IPS-NIHi11 (cell line): ENCODE measurements at regions not wholly inside any gene's neighbourhood (a gene's known extent, or its start where the extent isn't known, plus 50 kb on each side); places are given as distances from the start of the nearest gene placed in this dataset.
A peak's percentile ranks its signal among the peaks of the same experiment; 100 is the strongest.

Source experiments
- DNase-seq: peaks from one replicate; pipeline ENCODE4 v3.0.0; 2012; ENCODE audit warnings: mixed read lengths, low spot score

GRCh38 chr5:173781432-173781815 is 106.7 kb upstream of the CPEB4 start:
- no peak for DNase-seq

DNA sequence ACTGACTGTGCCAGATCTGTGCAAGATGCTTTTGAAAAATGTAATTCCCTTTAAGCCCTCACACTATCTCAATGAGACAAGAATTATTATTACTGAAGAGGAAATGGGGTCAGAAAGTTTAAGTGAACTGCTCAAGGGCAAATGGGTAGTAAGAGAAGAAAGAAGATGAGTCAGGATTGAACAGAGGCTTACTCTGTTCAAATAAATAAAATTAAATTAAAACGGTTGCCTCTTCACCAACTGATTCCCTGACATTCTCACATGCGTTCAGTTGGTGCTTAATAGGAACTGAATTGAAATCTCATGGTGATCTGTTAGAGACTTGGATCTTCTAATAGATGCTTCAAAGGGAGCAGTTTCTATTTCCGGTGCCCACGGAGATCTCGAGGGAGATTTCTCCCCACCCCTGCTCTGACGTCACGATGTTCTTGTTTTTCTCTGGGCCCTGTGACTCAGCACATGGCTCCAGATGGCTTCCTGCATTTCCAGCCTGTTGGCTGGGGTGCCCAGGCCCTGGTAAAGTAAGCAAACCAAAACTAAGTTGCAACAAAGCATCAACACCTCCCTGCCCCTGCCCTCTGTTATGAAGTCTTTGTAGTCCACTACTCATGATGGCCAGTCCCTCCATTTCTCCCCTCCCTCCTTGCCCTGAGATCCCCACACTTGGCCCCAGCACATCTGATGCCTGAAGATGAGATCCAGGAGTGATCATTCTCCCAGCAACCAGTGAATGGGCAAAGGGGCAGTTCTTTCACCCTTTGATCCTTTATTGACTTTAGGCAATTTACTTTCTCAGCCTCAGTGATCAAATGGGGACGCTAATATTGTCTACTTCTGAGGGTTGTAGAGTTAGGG is 106.1 kb upstream of the CPEB4 start:
- DNase-seq: no peak

DNA sequence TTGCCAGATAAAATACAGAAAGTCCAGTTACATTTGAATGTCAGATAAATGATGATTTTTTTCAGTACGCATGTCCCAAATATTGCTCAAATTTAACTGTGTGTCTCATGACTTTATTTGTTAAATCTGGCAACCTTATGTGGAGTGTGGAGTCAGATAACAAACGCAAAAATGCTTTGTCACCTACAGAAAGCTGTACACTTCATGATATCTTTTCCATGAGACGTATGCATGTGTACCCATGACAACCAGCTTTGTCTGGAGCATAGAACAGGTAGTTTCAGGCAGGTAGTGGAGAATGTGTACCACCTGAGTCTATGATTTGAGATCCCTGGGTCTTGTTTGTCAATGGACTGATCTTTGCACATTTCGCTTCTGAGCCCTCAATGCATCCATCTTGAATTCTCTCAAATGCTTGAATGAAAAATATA is 105.5 kb upstream of the CPEB4 start:
- DNase-seq: no peak

- DNase-seq: no peak
Observed at GRCh38 chr5:173783371-173783770, 104.8 kb upstream of the CPEB4 start.

GRCh38 chr5:173785400-173785799 is 102.7 kb upstream of the CPEB4 start:
- DNase-seq: no peak

DNA sequence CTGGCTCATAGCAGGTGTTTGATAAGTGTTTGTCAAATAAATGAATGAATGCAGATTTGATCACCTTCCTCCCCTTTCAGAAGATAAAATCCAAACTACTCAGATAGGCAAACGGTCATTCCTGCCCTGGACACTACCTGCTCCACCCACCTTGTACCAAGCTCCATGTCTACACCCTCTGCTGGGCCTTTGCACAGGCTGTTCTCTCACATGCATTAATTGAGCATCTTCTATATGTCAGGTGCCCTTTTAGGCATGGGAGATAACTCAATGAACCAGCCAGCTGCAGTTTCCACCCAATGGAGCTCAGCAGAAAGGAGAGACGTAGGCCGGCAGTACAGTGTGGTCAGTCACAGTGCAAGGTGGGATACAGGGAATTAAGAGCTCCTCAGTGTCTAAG is 102.3 kb upstream of the CPEB4 start:
- DNase-seq: no peak

- peak; percentile 35 for DNase-seq
Observed at GRCh38 chr5:173786286-173787187, 101.6 kb upstream of the CPEB4 start.

GRCh38 chr5:173789031-173789920 is 98.9 kb upstream of the CPEB4 start:
- DNase-seq: no peak

DNA sequence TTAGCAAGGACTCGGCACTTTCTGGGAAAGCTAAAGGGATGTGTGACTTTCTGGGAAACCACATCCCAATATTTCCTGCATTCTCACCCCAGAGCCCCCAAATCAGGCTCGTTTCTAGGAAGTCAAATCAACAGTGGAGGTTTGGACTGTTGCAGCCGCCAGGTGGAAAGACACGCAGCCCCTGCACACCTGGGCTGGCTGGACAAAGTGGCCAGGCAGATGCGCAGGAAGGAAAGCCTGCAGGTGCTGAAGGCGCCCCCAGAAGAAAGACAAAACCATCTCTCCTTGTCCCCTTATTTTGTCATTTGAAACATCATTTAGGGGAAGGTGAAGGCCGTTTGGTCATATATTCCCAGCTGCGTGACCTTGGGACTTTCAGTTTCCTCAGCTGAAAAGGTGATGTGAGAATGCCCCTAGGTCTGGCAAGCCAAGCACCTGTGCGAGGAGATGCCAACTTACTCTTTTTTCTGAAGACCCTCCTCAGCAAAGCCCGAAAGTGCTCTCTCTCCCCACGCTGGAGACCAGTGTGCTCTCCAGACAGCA is 97.9 kb upstream of the CPEB4 start:
- no peak for DNase-seq

DNA sequence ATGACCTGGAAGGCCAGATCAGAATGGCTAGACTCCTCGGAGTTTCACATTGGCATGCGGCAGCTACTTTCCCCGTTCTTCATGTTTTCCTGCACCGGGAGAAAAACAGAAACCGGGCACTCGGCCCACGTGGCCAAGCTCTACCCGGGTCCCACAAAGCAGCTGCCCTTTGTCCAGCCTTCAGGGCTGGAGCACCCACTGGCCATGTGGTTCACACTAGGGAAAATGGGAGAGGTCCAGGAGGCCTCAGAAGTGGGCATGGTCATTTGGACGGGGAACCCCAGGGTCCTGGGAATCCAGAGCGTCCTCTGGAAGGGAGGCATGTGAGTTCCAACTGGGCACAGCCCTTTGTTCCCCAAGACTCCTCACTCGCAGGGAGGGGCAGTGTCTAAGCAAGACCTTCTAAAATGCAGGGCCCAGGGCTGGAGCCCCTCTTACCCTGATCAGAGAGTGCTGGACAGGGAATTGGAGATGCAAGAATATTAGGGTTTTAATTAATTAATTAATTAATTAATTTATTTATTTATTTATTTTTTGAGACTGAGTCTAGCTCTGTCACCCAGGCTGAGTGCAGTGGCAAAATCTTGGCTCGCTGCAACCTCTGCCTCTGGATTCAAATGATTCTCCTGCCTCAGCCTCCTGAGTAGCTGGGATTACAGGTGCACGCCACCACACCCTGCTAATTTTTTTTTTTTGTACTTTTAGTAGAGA is 97.2 kb upstream of the CPEB4 start:
- DNase-seq: no peak

GRCh38 chr5:173791878-173792277 is 96.3 kb upstream of the CPEB4 start:
- DNase-seq: no peak

GRCh38 chr5:173792781-173793547 is 95.2 kb upstream of the CPEB4 start:
- no peak for DNase-seq

DNA sequence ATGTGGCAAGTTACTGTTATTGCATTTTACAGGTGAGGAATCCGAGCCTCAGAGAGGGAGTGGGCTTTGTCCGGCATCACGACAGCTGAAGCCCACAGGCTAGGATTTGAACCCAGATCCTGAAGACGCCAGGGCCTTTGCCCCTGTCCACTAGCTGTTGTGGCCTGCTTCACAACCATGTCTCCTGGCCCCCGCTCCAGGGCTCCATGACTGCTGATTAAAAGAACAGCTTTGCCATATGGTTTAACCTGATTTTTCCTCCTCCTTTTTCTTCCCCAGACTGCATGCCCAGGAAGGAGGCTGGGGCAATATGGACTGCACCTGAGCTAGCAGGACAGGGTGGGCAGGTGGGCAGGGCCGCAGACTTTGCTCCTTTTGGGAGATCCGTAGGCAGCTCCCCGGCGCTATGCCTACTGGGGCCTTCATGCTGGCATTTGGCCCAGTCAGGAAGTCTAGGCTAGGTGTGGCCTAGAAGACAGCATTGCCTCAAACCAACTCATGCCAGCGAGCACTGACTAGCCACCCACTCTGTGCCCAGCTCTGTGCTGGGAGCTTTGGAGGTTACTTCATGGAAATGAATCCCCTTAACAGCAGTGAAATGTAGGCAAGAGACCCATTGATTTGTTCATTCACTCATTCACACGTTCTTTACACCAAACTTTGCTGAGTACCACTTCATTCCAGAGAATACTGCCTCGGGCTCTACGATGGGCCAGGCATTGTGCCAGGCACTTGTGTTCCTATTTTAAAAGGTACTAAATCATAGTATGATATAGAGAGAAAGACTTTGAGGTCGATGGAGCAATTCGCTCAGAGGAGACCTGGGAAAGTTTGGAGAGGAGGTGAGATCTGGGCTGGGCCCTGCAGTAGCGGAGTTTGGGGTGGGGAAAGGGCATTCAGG is 94.3 kb upstream of the CPEB4 start:
- no peak for DNase-seq

DNA sequence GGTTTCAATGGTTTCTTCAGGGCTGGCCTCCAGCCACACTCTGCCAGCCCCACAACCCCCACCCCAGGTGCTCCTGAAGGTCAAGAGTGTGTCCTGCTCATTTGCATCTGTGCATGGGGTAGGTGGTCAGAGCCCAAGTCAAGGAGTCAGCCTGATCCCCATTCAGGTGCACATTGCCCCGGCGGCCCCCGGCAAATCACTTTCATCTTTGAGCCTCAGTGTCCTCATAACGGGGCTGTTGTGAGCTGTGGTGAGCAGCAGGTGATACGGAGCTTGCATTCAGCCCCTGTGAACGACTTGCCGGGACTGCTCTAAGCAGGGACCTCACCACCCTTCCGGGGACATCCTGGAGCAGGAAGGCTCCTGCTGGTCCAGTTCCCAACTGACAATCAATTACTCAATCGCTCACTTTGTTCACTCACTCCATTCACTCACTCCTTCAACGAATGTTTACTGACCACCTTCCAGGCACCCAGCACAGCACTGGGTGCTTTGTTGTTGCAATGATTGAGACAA is 93.2 kb upstream of the CPEB4 start:
- DNase-seq: no peak

- DNase-seq: no peak
Observed at GRCh38 chr5:173795601-173796000, 92.5 kb upstream of the CPEB4 start.

DNA sequence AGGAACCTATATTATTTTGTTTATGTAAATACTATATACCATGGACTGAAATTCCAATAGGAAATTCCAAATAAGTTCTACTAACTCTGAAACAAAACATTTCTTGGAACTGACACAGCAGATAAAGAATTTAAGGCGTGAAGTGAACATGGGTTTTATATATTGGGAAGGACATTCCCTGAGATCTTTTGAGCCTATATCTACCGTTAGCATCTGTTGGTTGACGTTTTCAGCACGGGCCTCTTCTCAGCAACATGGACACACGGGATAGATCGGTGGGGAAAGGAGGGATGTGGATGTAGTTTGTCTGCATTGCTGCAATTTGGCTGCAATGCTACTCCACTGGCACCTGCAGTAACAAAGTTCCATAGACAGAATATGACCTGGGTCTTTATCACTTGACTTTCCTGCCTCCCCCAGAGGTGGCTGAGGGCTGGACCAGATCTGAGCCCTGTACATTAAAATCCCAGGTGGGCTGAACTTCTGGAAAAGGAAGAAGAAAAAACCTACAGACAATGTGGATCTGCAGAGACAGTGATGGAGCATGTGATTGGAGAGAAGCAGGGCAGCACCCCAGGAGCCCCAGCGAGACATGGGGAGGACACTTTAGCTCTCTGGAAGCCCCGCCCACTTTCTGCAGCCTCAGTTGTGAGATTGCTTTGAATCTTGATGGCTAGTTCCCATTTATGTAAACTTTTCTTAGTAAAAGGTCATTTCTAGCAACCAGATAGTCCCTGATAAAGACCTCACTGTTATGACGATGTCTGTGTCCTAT is 91.2 kb upstream of the CPEB4 start:
- no peak for DNase-seq

- DNase-seq: no peak
Observed at GRCh38 chr5:173798127-173798810, 89.9 kb upstream of the CPEB4 start.

DNA sequence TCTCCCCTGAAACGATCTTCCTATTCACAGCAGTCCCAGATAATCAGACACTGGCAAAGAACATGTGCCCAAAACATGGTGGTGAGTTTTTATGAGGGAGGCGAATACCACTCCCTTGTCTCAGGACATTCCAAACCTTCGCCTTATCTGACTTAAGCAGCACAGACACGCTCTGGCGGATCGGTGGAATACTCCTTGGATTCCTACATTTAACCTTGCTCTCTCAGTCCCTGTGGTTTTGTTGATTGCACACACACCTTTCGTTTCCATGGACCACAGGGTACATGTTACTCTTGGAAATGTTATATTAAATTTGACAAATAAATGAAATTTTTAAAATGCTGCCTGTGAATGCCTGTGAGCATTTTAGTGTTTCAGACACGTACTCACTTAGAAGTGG is 87.8 kb upstream of the CPEB4 start:
- DNase-seq: no peak
